ENCODE measurements at regions not wholly inside any gene's neighbourhood (a gene's known extent, or its start where the extent isn't known, plus 50 kb on each side); places are given as distances from the start of the nearest gene placed in this dataset.
A peak's percentile ranks its signal among the peaks of the same experiment; 100 is the strongest.
"Not testable (repeated sequence)": the region's sequence is repeated elsewhere in the genome, so short reads cannot be mapped to it uniquely, and the experiment has no call there.

DNA sequence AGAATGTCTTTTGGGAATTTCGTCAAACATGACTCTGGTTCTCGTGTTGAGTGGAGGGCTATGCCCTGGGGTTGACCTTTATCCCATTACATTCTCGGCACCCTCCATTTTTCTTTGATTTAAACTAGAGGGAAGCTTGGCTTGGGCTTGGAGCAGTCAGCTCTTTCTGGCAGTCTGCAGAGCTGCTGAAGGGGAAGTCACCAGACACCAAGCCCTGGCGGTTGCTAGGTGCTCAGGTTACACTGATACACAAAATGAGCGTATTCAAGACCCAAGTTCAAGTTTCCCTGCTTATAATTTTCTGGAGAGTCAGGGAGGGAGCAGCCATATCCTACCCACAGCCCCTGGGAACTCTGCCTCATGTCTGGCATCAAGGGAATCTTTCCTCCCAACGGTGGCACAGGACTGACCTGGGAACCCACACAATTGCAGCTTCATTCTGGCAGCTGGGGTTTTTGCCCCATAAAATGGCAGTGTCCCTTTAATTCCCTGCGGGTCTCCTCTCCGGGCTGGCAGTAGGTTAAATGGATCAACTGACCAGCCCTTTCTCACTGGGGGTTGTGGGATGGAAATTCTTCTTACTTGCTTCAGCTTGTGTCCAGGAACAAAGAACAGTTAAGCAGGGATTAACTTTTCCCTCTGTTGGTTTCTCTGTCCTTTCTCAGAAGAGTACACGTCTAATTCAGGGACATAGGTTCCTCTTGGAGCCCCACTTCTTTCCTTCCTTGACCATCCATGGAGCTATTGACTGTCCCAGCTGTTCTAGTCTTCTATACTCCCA lies 110.0 kb upstream of the DLG1 start:
- DNase-seq = peak; percentile 54
- Histone ChIP-seq H3K4me3 (ENCODE audit: low read length) (no peak overlapping the region), H3K27ac (ENCODE audit: low read length) (no peak overlapping the region), H3K9me3 (replicated peaks; ENCODE audit: control insufficient read depth, low read depth, low read length) (peaks cover 3% of the 10 kb centered on the region), H3K4me1 (ENCODE audit: control insufficient read depth, insufficient read depth, low read length) (peaks cover 14% of the 10 kb centered on the region), H3K36me3 (ENCODE audit: control insufficient read depth, insufficient read depth, low read length) (no peaks in the 10 kb centered on the region), H3K27me3 (ENCODE audit: control insufficient read depth, insufficient read depth, low read length) (no peaks in the 10 kb centered on the region)
- 20% methylated on average over 5 of the region's 9 CpGs for WGBS (ENCODE audit: insufficient coverage)

- H3K4me1 ChIP-seq (ENCODE audit: control insufficient read depth, insufficient read depth, low read length) = peaks cover 14% of the 10 kb centered on the region
- no peaks in the 10 kb centered on the region for H3K36me3 ChIP-seq (ENCODE audit: control insufficient read depth, insufficient read depth, low read length)
- no peak overlapping the region for H3K27ac ChIP-seq (ENCODE audit: low read length)
- WGBS (ENCODE audit: insufficient coverage) = 86% methylated on average over 2 of the region's 3 CpGs
- no peaks in the 10 kb centered on the region for H3K27me3 ChIP-seq (ENCODE audit: control insufficient read depth, insufficient read depth, low read length)
- peaks cover 3% of the 10 kb centered on the region for H3K9me3 ChIP-seq (replicated peaks; ENCODE audit: control insufficient read depth, low read depth, low read length)
- no peak overlapping the region for H3K4me3 ChIP-seq (ENCODE audit: low read length)
- DNase-seq = no peak
Measured at GRCh38 chr3:197407526-197407925, 109.1 kb upstream of the DLG1 start.

DNA sequence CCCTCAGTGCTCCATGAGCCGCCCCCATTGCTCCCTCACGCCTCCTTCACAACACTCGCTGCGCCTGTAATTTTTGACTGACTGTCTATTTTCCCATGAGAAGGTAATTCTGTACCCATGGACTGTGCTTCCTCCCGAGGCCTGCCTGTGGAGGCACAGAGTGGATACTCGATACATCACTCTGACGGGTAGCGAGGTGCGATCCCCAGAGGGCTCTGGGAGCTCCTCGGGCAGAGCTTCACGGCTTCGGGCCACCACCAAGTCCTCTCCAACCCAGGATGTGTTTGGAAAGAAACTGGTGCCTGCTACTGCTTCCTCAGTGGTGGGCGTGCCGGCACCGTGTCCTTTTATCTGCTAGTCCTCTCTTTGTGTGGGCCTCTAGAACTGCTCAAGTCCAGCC lies 108.6 kb upstream of the DLG1 start:
- Histone ChIP-seq H3K36me3 (ENCODE audit: control insufficient read depth, insufficient read depth, low read length) (no peaks in the 10 kb centered on the region), H3K4me1 (ENCODE audit: control insufficient read depth, insufficient read depth, low read length) (peaks cover 14% of the 10 kb centered on the region), H3K27me3 (ENCODE audit: control insufficient read depth, insufficient read depth, low read length) (no peaks in the 10 kb centered on the region), H3K27ac (ENCODE audit: low read length) (no peak overlapping the region), H3K9me3 (replicated peaks; ENCODE audit: control insufficient read depth, low read depth, low read length) (peaks cover 3% of the 10 kb centered on the region), H3K4me3 (ENCODE audit: low read length) (no peak overlapping the region)
- WGBS (ENCODE audit: insufficient coverage) = 87% methylated on average over 7 of the region's 15 CpGs
- no peak for DNase-seq

DNA sequence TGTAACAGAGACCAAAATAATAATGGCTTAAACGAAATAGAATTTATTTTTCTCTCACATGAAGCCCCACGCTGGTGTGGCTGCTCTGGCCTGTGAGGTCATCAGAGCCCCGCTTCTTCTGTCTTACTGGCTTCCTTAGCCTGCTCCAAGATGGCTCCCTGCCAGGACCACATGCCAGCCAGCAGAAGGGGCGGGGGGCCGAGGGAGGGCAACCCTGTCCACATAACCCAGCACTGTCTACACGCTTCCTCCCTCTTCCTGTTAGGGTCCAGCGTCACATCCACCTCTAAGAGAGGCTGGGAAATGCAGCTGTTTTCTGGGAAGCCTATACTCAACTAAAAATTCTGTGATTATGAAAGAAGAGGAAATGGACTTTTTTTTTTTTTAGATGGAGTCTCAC lies 107.9 kb upstream of the DLG1 start:
- peaks cover 3% of the 10 kb centered on the region for H3K9me3 ChIP-seq (replicated peaks; ENCODE audit: control insufficient read depth, low read depth, low read length)
- peaks cover 14% of the 10 kb centered on the region for H3K4me1 ChIP-seq (ENCODE audit: control insufficient read depth, insufficient read depth, low read length)
- DNase-seq = peak; percentile 62
- no peaks in the 10 kb centered on the region for H3K27me3 ChIP-seq (ENCODE audit: control insufficient read depth, insufficient read depth, low read length)
- H3K4me3 ChIP-seq (ENCODE audit: low read length) = no peak overlapping the region
- no peak overlapping the region for H3K27ac ChIP-seq (ENCODE audit: low read length)
- H3K36me3 ChIP-seq (ENCODE audit: control insufficient read depth, insufficient read depth, low read length) = no peaks in the 10 kb centered on the region
- 45% methylated on average over 2 of the region's 7 CpGs for WGBS (ENCODE audit: insufficient coverage)

GRCh38 chr3:197404754-197405153 lies 106.3 kb upstream of the DLG1 start:
- peaks cover 14% of the 10 kb centered on the region for H3K4me1 ChIP-seq (ENCODE audit: control insufficient read depth, insufficient read depth, low read length)
- no peak overlapping the region for H3K27ac ChIP-seq (ENCODE audit: low read length)
- no peak overlapping the region for H3K4me3 ChIP-seq (ENCODE audit: low read length)
- no peaks in the 10 kb centered on the region for H3K36me3 ChIP-seq (ENCODE audit: control insufficient read depth, insufficient read depth, low read length)
- WGBS (ENCODE audit: insufficient coverage) = 61% methylated on average over 3 of the region's 7 CpGs
- no peaks in the 10 kb centered on the region for H3K27me3 ChIP-seq (ENCODE audit: control insufficient read depth, insufficient read depth, low read length)
- no peak for DNase-seq
- H3K9me3 ChIP-seq (replicated peaks; ENCODE audit: control insufficient read depth, low read depth, low read length) = peaks cover 3% of the 10 kb centered on the region

DNA sequence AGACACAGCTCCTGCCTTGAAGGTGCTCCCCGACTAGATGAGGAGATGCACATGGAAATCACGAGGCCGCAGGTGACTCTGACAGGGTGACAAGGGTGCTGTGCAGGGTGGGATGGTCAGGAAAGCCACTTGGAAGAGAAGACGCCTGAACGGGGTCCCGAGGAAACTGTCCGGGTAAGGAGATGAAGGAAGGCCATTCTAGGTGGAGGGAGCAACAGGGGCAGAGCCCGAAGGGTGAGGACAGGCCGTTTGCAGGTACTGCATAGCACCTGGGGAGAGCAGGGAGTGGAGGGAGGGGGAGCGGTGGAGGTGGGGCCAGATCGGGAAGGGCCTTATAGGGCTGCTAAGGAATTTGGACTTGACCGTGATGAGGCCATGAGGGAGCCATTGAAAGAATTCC lies 105.6 kb upstream of the DLG1 start:
- no peak overlapping the region for H3K27ac ChIP-seq (ENCODE audit: low read length)
- no peaks in the 10 kb centered on the region for H3K9me3 ChIP-seq (replicated peaks; ENCODE audit: control insufficient read depth, low read depth, low read length)
- no peaks in the 10 kb centered on the region for H3K36me3 ChIP-seq (ENCODE audit: control insufficient read depth, insufficient read depth, low read length)
- WGBS (ENCODE audit: insufficient coverage) = 91% methylated on average over 12 of the region's 12 CpGs
- DNase-seq = no peak
- H3K27me3 ChIP-seq (ENCODE audit: control insufficient read depth, insufficient read depth, low read length) = no peaks in the 10 kb centered on the region
- peaks cover 14% of the 10 kb centered on the region for H3K4me1 ChIP-seq (ENCODE audit: control insufficient read depth, insufficient read depth, low read length)
- H3K4me3 ChIP-seq (ENCODE audit: low read length) = no peak overlapping the region

- not testable (repeated sequence) for H3K36me3 ChIP-seq (ENCODE audit: control insufficient read depth, insufficient read depth, low read length); DNase-seq; H3K27ac ChIP-seq (ENCODE audit: low read length); H3K4me3 ChIP-seq (ENCODE audit: low read length); H3K4me1 ChIP-seq (ENCODE audit: control insufficient read depth, insufficient read depth, low read length); H3K9me3 ChIP-seq (replicated peaks; ENCODE audit: control insufficient read depth, low read depth, low read length); H3K27me3 ChIP-seq (ENCODE audit: control insufficient read depth, insufficient read depth, low read length)
- 84% methylated on average over 4 of the region's 9 CpGs for WGBS (ENCODE audit: insufficient coverage)
Measured at GRCh38 chr3:197402401-197402800, 104.0 kb upstream of the DLG1 start.

DNA sequence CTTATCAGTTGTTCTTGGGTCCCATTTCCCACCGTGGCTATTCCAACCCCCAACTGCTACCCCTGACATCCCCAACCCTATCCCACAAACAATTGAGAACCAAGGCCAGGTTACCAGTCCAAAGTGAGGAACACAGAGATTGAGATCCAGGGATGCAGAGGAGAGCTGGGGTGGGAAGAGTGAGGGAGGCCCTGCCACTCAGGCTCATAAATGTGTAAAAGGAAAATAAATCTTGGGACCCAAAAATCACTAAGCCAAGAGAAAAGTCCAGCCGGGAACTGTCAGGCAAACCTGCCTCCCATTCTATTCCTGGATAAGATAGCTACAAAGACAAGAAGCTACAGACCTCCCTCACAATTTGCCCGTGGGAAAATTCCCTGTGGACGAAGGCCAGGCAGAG lies 101.1 kb upstream of the DLG1 start:
- H3K9me3 ChIP-seq (replicated peaks; ENCODE audit: control insufficient read depth, low read depth, low read length) = no peaks in the 10 kb centered on the region
- no peaks in the 10 kb centered on the region for H3K27me3 ChIP-seq (ENCODE audit: control insufficient read depth, insufficient read depth, low read length)
- H3K27ac ChIP-seq (ENCODE audit: low read length) = no peak overlapping the region
- DNase-seq = no peak
- H3K4me3 ChIP-seq (ENCODE audit: low read length) = no peak overlapping the region
- H3K4me1 ChIP-seq (ENCODE audit: control insufficient read depth, insufficient read depth, low read length) = no peaks in the 10 kb centered on the region
- H3K36me3 ChIP-seq (ENCODE audit: control insufficient read depth, insufficient read depth, low read length) = no peaks in the 10 kb centered on the region
- WGBS (ENCODE audit: insufficient coverage) = 50% methylated on average over 1 of the region's 4 CpGs

DNA sequence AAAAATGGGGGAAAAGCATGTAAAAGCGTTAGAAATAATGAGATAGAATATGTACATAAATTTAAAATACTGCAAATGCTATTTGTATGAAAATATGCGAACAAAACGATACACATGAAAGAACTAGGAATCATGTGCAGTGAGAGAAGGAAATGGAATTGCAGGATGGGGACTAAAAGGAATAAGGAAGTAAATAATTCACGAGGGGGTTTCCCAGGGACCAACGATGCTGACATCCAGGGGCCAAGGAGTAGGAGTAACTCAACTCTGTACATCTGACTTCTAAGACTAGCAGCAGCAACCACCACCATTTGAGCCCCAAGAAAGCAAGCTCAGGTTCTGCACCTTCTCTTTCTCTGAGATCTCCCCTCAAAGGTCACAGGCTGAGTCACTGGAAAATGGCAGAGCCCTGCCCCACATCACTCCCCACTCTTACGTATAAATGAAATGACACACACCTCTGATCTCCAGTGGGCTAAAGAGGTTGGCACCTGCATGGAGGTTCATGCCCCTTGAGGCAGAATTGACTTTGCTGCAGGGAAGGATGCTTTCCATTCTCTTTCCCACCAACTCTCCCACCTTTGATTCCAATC lies 100.0 kb upstream of the DLG1 start:
- 20% methylated on average over 1 of the region's 6 CpGs for WGBS (ENCODE audit: insufficient coverage)
- no peak for DNase-seq
- Histone ChIP-seq H3K36me3 (ENCODE audit: control insufficient read depth, insufficient read depth, low read length) (no peaks in the 10 kb centered on the region), H3K27ac (ENCODE audit: low read length) (no peak overlapping the region), H3K4me1 (ENCODE audit: control insufficient read depth, insufficient read depth, low read length) (no peaks in the 10 kb centered on the region), H3K27me3 (ENCODE audit: control insufficient read depth, insufficient read depth, low read length) (no peaks in the 10 kb centered on the region), H3K4me3 (ENCODE audit: low read length) (no peak overlapping the region), H3K9me3 (replicated peaks; ENCODE audit: control insufficient read depth, low read depth, low read length) (no peaks in the 10 kb centered on the region)

- 85% methylated on average over 7 of the region's 9 CpGs for WGBS (ENCODE audit: insufficient coverage)
- Histone ChIP-seq H3K27me3 (ENCODE audit: control insufficient read depth, insufficient read depth, low read length) (no peaks in the 10 kb centered on the region), H3K36me3 (ENCODE audit: control insufficient read depth, insufficient read depth, low read length) (no peaks in the 10 kb centered on the region), H3K9me3 (replicated peaks; ENCODE audit: control insufficient read depth, low read depth, low read length) (no peaks in the 10 kb centered on the region), H3K27ac (ENCODE audit: low read length) (no peak overlapping the region), H3K4me3 (ENCODE audit: low read length) (no peak overlapping the region), H3K4me1 (ENCODE audit: control insufficient read depth, insufficient read depth, low read length) (no peaks in the 10 kb centered on the region)
- no peak for DNase-seq
Measured at GRCh38 chr3:197397838-197398237, 99.4 kb upstream of the DLG1 start.

Measured in muscle of leg (tissue), 3 donors.